K562 (cell line): ENCODE measurements at regions not wholly inside any gene's neighbourhood (a gene's known extent, or its start where the extent isn't known, plus 50 kb on each side); places are given as distances from the start of the nearest gene placed in this dataset.

Source experiments
- ATAC-seq: fragments of 200-7000 bp; cut with Tn5 transposase; 3 replicates; pipeline ENCODE4 v1.9.1; 2020; ENCODE audit warnings: moderate library complexity
- BruUV-seq: library from RNA; stranded (reverse); fragments of 400-500 nt; replicated peaks from 2 replicates; lab custom pipeline; 2021; lab: Mats Ljungman, UMichigan
- CTCF ChIA-PET: fragments of 300-600 bp; formaldehyde crosslinking; extraction: SDS; loops from one replicate; lab custom pipeline; 2021; ENCODE audit warnings: low intra/inter-chr PET ratio; lab: Yijun Ruan, JAX
- POLR2A ChIA-PET: fragments of 300-600, 350-650 bp; sonication (Branson Sonifier 250); formaldehyde crosslinking; extraction: SDS; loops from one replicate; lab custom pipeline; 2021; ENCODE audit warnings: antibody characterized with exemption, inconsistent platforms; lab: Yijun Ruan, JAX
- DNase-seq, 4 experiments: peaks; one replicate each; pipeline versions ENCODE4 v3.0.0 to v3.0.0-alpha.2; 2011 to 2018; ENCODE audit warnings: low spot score in 3 of 4, mixed read lengths in 3 of 4; ENCODE audit errors: extremely low read depth in 1 of 4
- FAIRE-seq: peaks from 2 replicates; lab custom pipeline; 2011; peaks lifted over from hg19 to GRCh38; lab: Jason Lieb, UNC
- H2AFZ ChIP-seq: 2 replicates; pipeline ENCODE4 v1.6.0; 2011; ENCODE audit warnings: low read depth, low read length, control low read depth, inconsistent platforms
- H3K27ac ChIP-seq: fragments of 200-600 bp; 3 replicates; pipeline ENCODE4 v1.8.0; 2011; ENCODE audit warnings: low read depth, mild to moderate bottlenecking, control low read depth, inconsistent platforms, low read length, moderate library complexity, mixed read lengths; ENCODE audit errors: extremely low read depth
- H3K27me3 ChIP-seq, 2 experiments: fragments of 300-600 bp in 1 of 2; 2 replicates in 1 of 2; 3 replicates in 1 of 2; pipeline versions ENCODE4 v1.6.0 to v1.8.0; 2011; ENCODE audit warnings: inconsistent platforms in 2 of 2, low read length in 2 of 2, mild to moderate bottlenecking in 1 of 2, mixed read lengths in 1 of 2, moderate library complexity in 1 of 2; ENCODE audit not compliant: control insufficient read depth in 2 of 2, insufficient read depth in 2 of 2
- H3K36me3 ChIP-seq: fragments of 300-600 bp; 3 replicates; pipeline ENCODE4 v1.8.0; 2011; ENCODE audit warnings: mild to moderate bottlenecking, low read length, inconsistent platforms; ENCODE audit not compliant: control insufficient read depth, insufficient read depth
- H3K4me1 ChIP-seq, 2 experiments: fragments of 200-600 bp in 1 of 2; replicated peaks in 1 of 2; 2 replicates in 1 of 2; 3 replicates in 1 of 2; pipeline versions ENCODE4 v1.5.1 to v1.8.0; 2011; ENCODE audit warnings: inconsistent platforms in 2 of 2, low read length in 2 of 2, mild to moderate bottlenecking in 1 of 2, mixed read lengths in 1 of 2, moderate library complexity in 1 of 2; ENCODE audit not compliant: control insufficient read depth in 2 of 2, insufficient read depth in 2 of 2
- H3K4me2 ChIP-seq: 2 replicates; pipeline ENCODE4 v1.6.1; 2011; ENCODE audit warnings: low read length, control low read depth, inconsistent platforms, mixed read lengths; ENCODE audit not compliant: insufficient read depth
- H3K4me3 ChIP-seq: fragments of 200-600 bp; sonication (generic), shearing (Covaris generic); 2 replicates; pipeline ENCODE4 v1.5.1; 2016; ENCODE audit warnings: control low read depth, inconsistent platforms
- H3K79me2 ChIP-seq: fragments of 200-600 bp; 3 replicates; pipeline ENCODE4 v1.8.0; 2011; ENCODE audit warnings: low read length, inconsistent platforms; ENCODE audit not compliant: control insufficient read depth, insufficient read depth
- H3K9ac ChIP-seq, 2 experiments: 2 replicates each; pipeline versions ENCODE4 v1.6.0 to v1.6.1; 2011; ENCODE audit warnings: low read depth in 2 of 2, low read length in 2 of 2, control low read depth in 1 of 2, inconsistent platforms in 1 of 2, mild to moderate bottlenecking in 1 of 2, mixed read lengths in 1 of 2; ENCODE audit not compliant: insufficient read depth in 1 of 2
- H3K9me1 ChIP-seq: one replicate; pipeline ENCODE4 v1.6.0; 2011; ENCODE audit warnings: inconsistent platforms, mild to moderate bottlenecking, low read length, moderate library complexity; ENCODE audit not compliant: control insufficient read depth, insufficient read depth
- H3K9me3 ChIP-seq: replicated peaks from 2 replicates; pipeline ENCODE4 v1.5.1; 2011; ENCODE audit warnings: low read depth, low read length, inconsistent platforms; ENCODE audit not compliant: control insufficient read depth, insufficient read depth
- H4K20me1 ChIP-seq: replicated peaks from 2 replicates; pipeline ENCODE4 v1.6.1; 2011; ENCODE audit warnings: low read length, inconsistent platforms, mixed read lengths; ENCODE audit not compliant: control insufficient read depth, insufficient read depth
- ADNP ChIP-seq: fragments of 200-800 bp; sonication (Bioruptor generic); IDR thresholded peaks from 2 replicates; pipeline ENCODE4 v1.6.1; 2016; ENCODE audit warnings: missing genetic modification characterization, missing compliant biosample characterization
- BRD9 ChIP-seq: fragments of 450-650 bp; IDR thresholded peaks from 2 replicates; pipeline ENCODE4 v1.6.1; 2018; ENCODE audit warnings: low read depth; ENCODE audit not compliant: partially characterized antibody
- CXXC5 ChIP-seq: fragments of 250-450 bp; sonication (Bioruptor Pico); IDR thresholded peaks from 2 replicates; pipeline ENCODE4 v1.8.0; 2022; ENCODE audit warnings: inconsistent platforms, mild to moderate bottlenecking, moderate library complexity
- HDAC2 ChIP-seq: fragments of 450-650 bp; IDR thresholded peaks from 2 replicates; pipeline ENCODE4 v1.6.1; 2016; ENCODE audit warnings: mild to moderate bottlenecking
- KAT2B ChIP-seq: IDR thresholded peaks from one replicate; pipeline ENCODE4 v1.6.1; 2012; ENCODE audit warnings: low read depth, mild to moderate bottlenecking, control low read depth, inconsistent platforms, low read length, moderate library complexity
- KLF13 ChIP-seq: fragments of 450-650 bp; IDR thresholded peaks from 2 replicates; pipeline ENCODE4 v1.6.1; 2016; ENCODE audit warnings: missing genetic modification characterization, low read depth, mild to moderate bottlenecking, missing compliant biosample characterization, moderate library complexity, borderline replicate concordance
- MAFF ChIP-seq: IDR thresholded peaks from 2 replicates; pipeline ENCODE4 v1.6.1; 2012; ENCODE audit warnings: low read length, improper control_type of control experiment
- MAFK ChIP-seq: IDR thresholded peaks from 2 replicates; pipeline ENCODE4 v1.6.1; 2011; ENCODE audit warnings: low read length, improper control_type of control experiment
- MECOM ChIP-seq: fragments of 250-450 bp; sonication (Bioruptor Pico); IDR thresholded peaks from 2 replicates; pipeline ENCODE4 v1.8.0; 2022; ENCODE audit warnings: inconsistent platforms
- RB1 ChIP-seq: fragments of 450-650 bp; IDR thresholded peaks from 2 replicates; pipeline ENCODE4 v1.6.1; 2017; ENCODE audit warnings: low read depth, mild to moderate bottlenecking
- ZNF124 ChIP-seq: sonication (generic); formaldehyde crosslinking; IDR thresholded peaks from 2 replicates; pipeline ENCODE4 v1.8.1; 2022; ENCODE audit warnings: missing genetic modification reagents
- WGBS: fragments of 100-300 bp; shearing (Covaris generic); methylation state at CpG from one replicate; pipeline ENCODE4 v1.1.6; 2016; ENCODE audit warnings: low coverage, mixed read lengths; ENCODE audit not compliant: insufficient coverage; ENCODE audit errors: missing lambda C conversion rate; 5-methylcytosine and 5-hydroxymethylcytosine counted together
- in situ Hi-C: fragments of 300-500 bp; cut with MboI; formaldehyde crosslinking; loops from 4 replicates; pipeline ENCODE4 v1.15.0; 2018; ENCODE audit warnings: inconsistent platforms, mixed read lengths
- intact Hi-C: fragments of 100-400 bp; cut with micrococcal nuclease; formaldehyde crosslinking; loops from 2 replicates; pipeline ENCODE4 v1.14.2; 2022
- TF ChIP-seq, protein P1 (sequence below): fragments of 450-650 bp; conservative IDR thresholded peaks from 2 replicates; pipeline ENCODE4 v1.6.1; 2016; ENCODE audit warnings: missing genetic modification characterization, low read depth, mild to moderate bottlenecking, missing compliant biosample characterization, moderate library complexity

DNA sequence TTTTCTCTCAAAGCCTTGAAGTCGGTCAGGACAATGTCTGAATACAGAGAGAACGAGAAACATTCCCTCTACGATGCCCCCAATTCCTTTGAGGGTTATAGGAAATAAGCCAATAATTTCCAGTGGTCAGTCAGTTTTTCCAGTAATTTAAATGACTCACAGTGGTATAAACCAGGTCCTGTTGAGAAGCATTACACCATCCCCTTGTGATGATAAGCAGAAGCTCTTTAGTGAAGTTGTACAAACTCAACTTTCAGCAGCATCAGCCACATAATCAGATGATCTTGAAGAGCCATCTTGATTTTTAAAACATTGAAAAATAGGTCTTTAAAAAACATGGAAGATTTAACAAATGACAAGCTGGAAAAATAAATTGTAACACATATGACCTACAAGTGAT is 173.9 kb upstream of the ZNF462 start:
- no peaks in the 10 kb centered on the region for H3K79me2 ChIP-seq
- H3K27ac ChIP-seq: no peak overlapping the region
- DNase-seq: no peak
- no peak overlapping the region for H3K4me3 ChIP-seq
- no peaks in the 10 kb centered on the region for H3K9me1 ChIP-seq
- no peak overlapping the region for H3K9ac ChIP-seq
- TF ChIP-seq MECOM (no peak), CXXC5 (CRISPR knock-in tag) (no peak), ZNF124 (CRISPR knock-in tag) (no peak), HDAC2 (no peak), KLF13 (tag) (no peak), MAFK (no peak), ADNP (tag) (no peak), MAFF (no peak), RB1 (no peak), KAT2B (no peak), BRD9 (no peak)
- TF ChIP-seq, protein P1, sequence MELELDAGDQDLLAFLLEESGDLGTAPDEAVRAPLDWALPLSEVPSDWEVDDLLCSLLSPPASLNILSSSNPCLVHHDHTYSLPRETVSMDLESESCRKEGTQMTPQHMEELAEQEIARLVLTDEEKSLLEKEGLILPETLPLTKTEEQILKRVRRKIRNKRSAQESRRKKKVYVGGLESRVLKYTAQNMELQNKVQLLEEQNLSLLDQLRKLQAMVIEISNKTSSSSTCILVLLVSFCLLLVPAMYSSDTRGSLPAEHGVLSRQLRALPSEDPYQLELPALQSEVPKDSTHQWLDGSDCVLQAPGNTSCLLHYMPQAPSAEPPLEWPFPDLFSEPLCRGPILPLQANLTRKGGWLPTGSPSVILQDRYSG (tag): no peak
- TF ChIP-seq, all 486 proteins: peak for 0
- no peak overlapping the region for H3K4me2 ChIP-seq
- H4K20me1 ChIP-seq: no peaks in the 10 kb centered on the region
- CTCF ChIA-PET: no interaction called here
- ATAC-seq: no peak
- H3K9me3 ChIP-seq: peaks cover 2% of the 10 kb centered on the region
- no TSS peak for BruUV-seq
- H3K27me3 ChIP-seq: no peaks in the 10 kb centered on the region
- H3K4me1 ChIP-seq: no peaks in the 10 kb centered on the region
- intact Hi-C loops: no loop called here
- in situ Hi-C loops: no loop called here
- POLR2A ChIA-PET: no interaction called here
- 0% methylated on average over 3 of the region's 3 CpGs for WGBS
- no peaks in the 10 kb centered on the region for H3K36me3 ChIP-seq
- no peak for FAIRE-seq
- no peak overlapping the region for H2AFZ ChIP-seq
